ENCODE measurements at regions not wholly inside any gene's neighbourhood (a gene's known extent, or its start where the extent isn't known, plus 50 kb on each side); places are given as distances from the start of the nearest gene placed in this dataset.
"Not testable (repeated sequence)": the region's sequence is repeated elsewhere in the genome, so short reads cannot be mapped to it uniquely, and the experiment has no call there.

- peak; percentile 66 for DNase-seq
Observed at GRCh38 chr2:2787301-2787907, 456.3 kb upstream of the MYT1L start.

GRCh38 chr2:2782007-2782406 is 450.9 kb upstream of the MYT1L start:
- DNase-seq = no peak

GRCh38 chr2:2779727-2780126 is 448.7 kb upstream of the MYT1L start:
- no peak for DNase-seq

- no peak for DNase-seq
Observed at GRCh38 chr2:2777876-2778275, 446.8 kb upstream of the MYT1L start.

- DNase-seq = no peak
Observed at GRCh38 chr2:2777213-2777612, 446.1 kb upstream of the MYT1L start.

GRCh38 chr2:2775018-2775417 is 443.9 kb upstream of the MYT1L start:
- no peak for DNase-seq

- DNase-seq = no peak
Observed at GRCh38 chr2:2773692-2774091, 442.6 kb upstream of the MYT1L start.

GRCh38 chr2:2773080-2773479 is 442.0 kb upstream of the MYT1L start:
- DNase-seq = not testable (repeated sequence)

- no peak for DNase-seq
Observed at GRCh38 chr2:2771721-2772411, 440.8 kb upstream of the MYT1L start.

GRCh38 chr2:2769481-2770431 is 438.7 kb upstream of the MYT1L start:
- no peak for DNase-seq

- no peak for DNase-seq
Observed at GRCh38 chr2:2768476-2768875, 437.4 kb upstream of the MYT1L start.

GRCh38 chr2:2767837-2768236 is 436.8 kb upstream of the MYT1L start:
- DNase-seq = no peak

GRCh38 chr2:2765839-2766495 is 434.9 kb upstream of the MYT1L start:
- DNase-seq = no peak

GRCh38 chr2:2765176-2765800 is 434.2 kb upstream of the MYT1L start:
- DNase-seq = no peak

GRCh38 chr2:2764739-2765138 is 433.7 kb upstream of the MYT1L start:
- DNase-seq = no peak

GRCh38 chr2:2764001-2764355 is 432.9 kb upstream of the MYT1L start:
- DNase-seq = no peak

GRCh38 chr2:2763351-2764000 is 432.4 kb upstream of the MYT1L start:
- DNase-seq = peak; percentile 79

- DNase-seq = no peak
Observed at GRCh38 chr2:2762913-2763312, 431.8 kb upstream of the MYT1L start.

GRCh38 chr2:2762166-2762908 is 431.3 kb upstream of the MYT1L start:
- DNase-seq = no peak

- no peak for DNase-seq
Observed at GRCh38 chr2:2758793-2759367, 427.8 kb upstream of the MYT1L start.

GRCh38 chr2:2757764-2758163 is 426.7 kb upstream of the MYT1L start:
- DNase-seq = no peak
